Activated CD4-positive, alpha-beta T cell treated with anti-CD3 and anti-CD28 coated beads for 4 hours (primary cell): ENCODE measurements at regions not wholly inside any gene's neighbourhood (a gene's known extent, or its start where the extent isn't known, plus 50 kb on each side); places are given as distances from the start of the nearest gene placed in this dataset.

Source experiments
- DNase-seq, 2 donors: peaks; one replicate each; pipeline ENCODE4 v3.0.0-alpha.2; 2020

DNA sequence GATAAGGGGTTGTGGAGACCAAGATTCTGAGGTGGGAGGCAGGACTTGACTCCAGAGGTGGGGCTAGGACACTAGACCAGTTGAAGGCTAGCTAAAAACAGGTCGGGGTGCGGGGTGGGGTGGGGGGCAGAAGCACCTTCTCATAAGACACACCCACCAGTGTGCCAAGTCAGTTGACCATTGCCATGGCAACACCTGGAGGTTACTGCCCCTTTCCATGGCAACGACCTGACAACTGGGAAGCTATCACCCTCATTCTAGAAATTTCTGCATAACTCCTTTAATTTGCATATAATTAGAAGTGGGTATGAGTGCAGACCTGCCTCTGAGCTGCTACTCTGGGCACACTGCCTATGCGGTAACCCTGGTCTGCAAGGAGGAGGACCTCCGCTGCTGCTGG is 53.9 kb upstream of the ALOX12 start:
- no peak for DNase-seq

DNA sequence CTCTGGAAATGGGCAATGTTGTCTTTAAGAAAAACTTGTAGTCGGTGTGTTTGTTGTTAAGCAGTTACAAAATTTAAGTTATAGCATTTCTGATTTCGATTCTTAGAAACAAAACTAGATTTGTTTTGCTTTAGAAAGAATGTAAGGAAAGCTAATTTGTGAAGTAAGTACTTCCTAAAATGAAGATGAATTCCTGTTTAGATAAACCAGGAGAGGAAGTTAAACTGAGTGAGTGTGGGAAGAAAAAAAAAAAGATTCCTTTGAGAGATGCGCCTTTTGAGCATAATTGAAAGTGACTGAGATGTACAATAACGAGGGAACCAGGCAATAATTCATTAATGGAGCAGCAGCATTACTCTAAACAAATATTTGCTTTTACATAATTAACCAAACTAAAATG is 52.4 kb upstream of the ALOX12 start:
- no peak for DNase-seq
